ENCODE measurements at regions not wholly inside any gene's neighbourhood (a gene's known extent, or its start where the extent isn't known, plus 50 kb on each side); places are given as distances from the start of the nearest gene placed in this dataset.

DNA sequence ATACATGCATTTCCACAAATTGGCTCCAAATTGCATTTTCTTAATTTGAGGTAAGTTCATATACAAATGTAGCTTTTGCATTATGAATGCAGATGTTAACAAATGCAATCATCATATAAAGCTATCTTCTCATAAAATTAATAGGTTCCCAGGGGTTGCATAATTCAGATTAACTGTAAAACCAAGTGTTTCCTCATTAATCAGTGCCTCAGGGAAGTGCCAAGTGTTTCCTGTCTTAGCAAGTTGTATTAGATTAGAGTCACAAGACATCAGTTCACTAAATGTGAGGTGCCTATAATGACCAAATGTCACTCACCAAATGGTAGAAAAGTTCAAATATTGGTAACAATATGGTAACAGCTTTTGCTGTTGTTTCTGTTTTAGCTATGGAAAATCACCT lies 140.8 kb downstream of the PTGER3 start:
- TF ChIP-seq EZH2phosphoT487 (IDR thresholded peaks at IDR 0.05; ENCODE audit: borderline replicate concordance) (no peak), SP1 (IDR thresholded peaks at IDR 0.05; ENCODE audit: low read depth) (no peak), EGR1 (IDR thresholded peaks at IDR 0.05; ENCODE audit: low read depth) (no peak), JUND (IDR thresholded peaks at IDR 0.05) (no peak), YY1 (IDR thresholded peaks at IDR 0.05; ENCODE audit: extremely low read depth, insufficient replicate concordance, low read depth, low read length) (no peak), FOSL1 (IDR thresholded peaks at IDR 0.05; ENCODE audit: low read depth) (no peak), SIN3A (IDR thresholded peaks at IDR 0.05; ENCODE audit: low read depth) (no peak)
- TF ChIP-seq, protein P1, sequence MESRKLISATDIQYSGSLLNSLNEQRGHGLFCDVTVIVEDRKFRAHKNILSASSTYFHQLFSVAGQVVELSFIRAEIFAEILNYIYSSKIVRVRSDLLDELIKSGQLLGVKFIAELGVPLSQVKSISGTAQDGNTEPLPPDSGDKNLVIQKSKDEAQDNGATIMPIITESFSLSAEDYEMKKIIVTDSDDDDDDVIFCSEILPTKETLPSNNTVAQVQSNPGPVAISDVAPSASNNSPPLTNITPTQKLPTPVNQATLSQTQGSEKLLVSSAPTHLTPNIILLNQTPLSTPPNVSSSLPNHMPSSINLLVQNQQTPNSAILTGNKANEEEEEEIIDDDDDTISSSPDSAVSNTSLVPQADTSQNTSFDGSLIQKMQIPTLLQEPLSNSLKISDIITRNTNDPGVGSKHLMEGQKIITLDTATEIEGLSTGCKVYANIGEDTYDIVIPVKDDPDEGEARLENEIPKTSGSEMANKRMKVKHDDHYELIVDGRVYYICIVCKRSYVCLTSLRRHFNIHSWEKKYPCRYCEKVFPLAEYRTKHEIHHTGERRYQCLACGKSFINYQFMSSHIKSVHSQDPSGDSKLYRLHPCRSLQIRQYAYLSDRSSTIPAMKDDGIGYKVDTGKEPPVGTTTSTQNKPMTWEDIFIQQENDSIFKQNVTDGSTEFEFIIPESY (IDR thresholded peaks at IDR 0.05; ENCODE audit: extremely low read depth, insufficient replicate concordance, low read length): no peak
- TF ChIP-seq, protein P2, sequence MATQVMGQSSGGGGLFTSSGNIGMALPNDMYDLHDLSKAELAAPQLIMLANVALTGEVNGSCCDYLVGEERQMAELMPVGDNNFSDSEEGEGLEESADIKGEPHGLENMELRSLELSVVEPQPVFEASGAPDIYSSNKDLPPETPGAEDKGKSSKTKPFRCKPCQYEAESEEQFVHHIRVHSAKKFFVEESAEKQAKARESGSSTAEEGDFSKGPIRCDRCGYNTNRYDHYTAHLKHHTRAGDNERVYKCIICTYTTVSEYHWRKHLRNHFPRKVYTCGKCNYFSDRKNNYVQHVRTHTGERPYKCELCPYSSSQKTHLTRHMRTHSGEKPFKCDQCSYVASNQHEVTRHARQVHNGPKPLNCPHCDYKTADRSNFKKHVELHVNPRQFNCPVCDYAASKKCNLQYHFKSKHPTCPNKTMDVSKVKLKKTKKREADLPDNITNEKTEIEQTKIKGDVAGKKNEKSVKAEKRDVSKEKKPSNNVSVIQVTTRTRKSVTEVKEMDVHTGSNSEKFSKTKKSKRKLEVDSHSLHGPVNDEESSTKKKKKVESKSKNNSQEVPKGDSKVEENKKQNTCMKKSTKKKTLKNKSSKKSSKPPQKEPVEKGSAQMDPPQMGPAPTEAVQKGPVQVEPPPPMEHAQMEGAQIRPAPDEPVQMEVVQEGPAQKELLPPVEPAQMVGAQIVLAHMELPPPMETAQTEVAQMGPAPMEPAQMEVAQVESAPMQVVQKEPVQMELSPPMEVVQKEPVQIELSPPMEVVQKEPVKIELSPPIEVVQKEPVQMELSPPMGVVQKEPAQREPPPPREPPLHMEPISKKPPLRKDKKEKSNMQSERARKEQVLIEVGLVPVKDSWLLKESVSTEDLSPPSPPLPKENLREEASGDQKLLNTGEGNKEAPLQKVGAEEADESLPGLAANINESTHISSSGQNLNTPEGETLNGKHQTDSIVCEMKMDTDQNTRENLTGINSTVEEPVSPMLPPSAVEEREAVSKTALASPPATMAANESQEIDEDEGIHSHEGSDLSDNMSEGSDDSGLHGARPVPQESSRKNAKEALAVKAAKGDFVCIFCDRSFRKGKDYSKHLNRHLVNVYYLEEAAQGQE (IDR thresholded peaks at IDR 0.05; ENCODE audit: low read depth): no peak
- CTCF ChIA-PET: no interaction called here
- RAD21 ChIA-PET (ENCODE audit: low non-redundant PET in 1 of 2, low total read pairs in 2 of 2, uncharacterized antibody in 2 of 2, unreplicated experiment in 2 of 2): no interaction called here
- H3K27me3 ChIP-seq (ENCODE audit: insufficient read depth, low read length): peaks cover 21% of the 10 kb centered on the region
- no peak overlapping the region for H3K27ac ChIP-seq (ENCODE audit: low read depth, low read length)
- no peaks in the 10 kb centered on the region for H4K20me1 ChIP-seq (ENCODE audit: insufficient read depth)
- no peak overlapping the region for H2AFZ ChIP-seq (ENCODE audit: low read depth, low read length, poor library complexity, severe bottlenecking)
- POLR2A ChIA-PET: no interaction called here
- H3K79me2 ChIP-seq (ENCODE audit: insufficient read depth, low read length): no peaks in the 10 kb centered on the region
- H3K4me3 ChIP-seq (replicated peaks in 1 of 2; ENCODE audit: low read depth in 1 of 2, low read length in 2 of 2): no peak overlapping the region
- H3K36me3 ChIP-seq (ENCODE audit: control insufficient read depth in 1 of 2, insufficient read depth in 2 of 2, low read length in 2 of 2): no peaks in the 10 kb centered on the region
- H3K4me1 ChIP-seq (ENCODE audit: control insufficient read depth in 1 of 2, insufficient read depth in 2 of 2, low read length in 2 of 2): no peaks in the 10 kb centered on the region
- DNase-seq (ENCODE audit: low read depth, low spot score) (no peak), ATAC-seq (no peak)
- intact Hi-C loops (cut with micrococcal nuclease): no loop called here
- H3K9ac ChIP-seq (ENCODE audit: low read length): no peak overlapping the region
- no peaks in the 10 kb centered on the region for H3K9me3 ChIP-seq (ENCODE audit: control insufficient read depth in 1 of 2, insufficient read depth in 1 of 2, low read depth in 1 of 2, low read length in 2 of 2)
- no TSS peak for BruUV-seq (replicated peaks)
- H3K9me2 ChIP-seq (ENCODE audit: insufficient read depth): no peaks in the 10 kb centered on the region
- H3K4me2 ChIP-seq (ENCODE audit: low read length): no peak overlapping the region

Measured in HCT116 (cell line).